SU-DHL-6 (cell line): ENCODE measurements at regions not wholly inside any gene's neighbourhood (a gene's known extent, or its start where the extent isn't known, plus 50 kb on each side); places are given as distances from the start of the nearest gene placed in this dataset.

Experiments
- H2AFZ ChIP-seq: fragments of 200-600 bp; sonication (generic); 2 replicates; pipeline ENCODE4 v1.6.1; 2014; ENCODE audit warnings: low read depth, mild to moderate bottlenecking, moderate library complexity, mixed read lengths, antibody characterized with exemption, low read length; ENCODE audit not compliant: severe bottlenecking
- H3F3A ChIP-seq: fragments of 200-600 bp; shearing (Covaris generic); 2 replicates; pipeline ENCODE4 v1.6.0; 2016; ENCODE audit warnings: antibody characterized with exemption, mild to moderate bottlenecking; ENCODE audit not compliant: insufficient read depth
- H3K27ac ChIP-seq: fragments of 200-600 bp; sonication (generic); 2 replicates; pipeline ENCODE4 v1.5.1; 2016; ENCODE audit warnings: low read depth, mild to moderate bottlenecking, low read length, moderate library complexity, mixed read lengths
- H3K27me3 ChIP-seq: fragments of 200-600 bp; sonication (generic), shearing (Covaris generic); 2 replicates; pipeline ENCODE4 v1.6.0; 2014; ENCODE audit warnings: mild to moderate bottlenecking, low read length
- H3K36me3 ChIP-seq: fragments of 200-600 bp; sonication (generic); 2 replicates; pipeline ENCODE4 v1.6.1; 2014; ENCODE audit warnings: mild to moderate bottlenecking, low read length, mixed read lengths
- H3K4me2 ChIP-seq: fragments of 300-600, 200-600 bp; shearing (Covaris generic), sonication (generic); 2 replicates; pipeline ENCODE4 v1.6.0; 2014; ENCODE audit warnings: low read length, low read depth, mild to moderate bottlenecking; ENCODE audit not compliant: poor library complexity, severe bottlenecking
- H3K4me3 ChIP-seq: fragments of 200-600 bp; sonication (generic); 2 replicates; pipeline ENCODE4 v1.5.1; 2014; ENCODE audit warnings: antibody characterized with exemption, low read length, mild to moderate bottlenecking, mixed read lengths; ENCODE audit not compliant: insufficient read depth, poor library complexity, severe bottlenecking
- H3K79me2 ChIP-seq: fragments of 200-600 bp; sonication (generic); 2 replicates; pipeline ENCODE4 v1.6.1; 2014; ENCODE audit warnings: mild to moderate bottlenecking, low read length, moderate library complexity; ENCODE audit not compliant: insufficient read depth
- H3K9ac ChIP-seq: fragments of 200-600 bp; sonication (generic); 2 replicates; pipeline ENCODE4 v1.7.0; 2014; ENCODE audit warnings: mild to moderate bottlenecking, low read length
- H3K9me2 ChIP-seq: fragments of 200-600 bp; sonication (generic); replicated peaks from 2 replicates; pipeline ENCODE4 v1.6.1; 2014; ENCODE audit warnings: low read length; ENCODE audit not compliant: insufficient read depth
- H3K9me3 ChIP-seq: fragments of 200-600 bp; sonication (generic); 2 replicates; pipeline ENCODE4 v1.6.1; 2014; ENCODE audit warnings: low read length, mixed read lengths; ENCODE audit not compliant: insufficient read depth
- H4K20me1 ChIP-seq: fragments of 200-600 bp; sonication (generic); 2 replicates; pipeline ENCODE4 v1.6.1; 2014; ENCODE audit warnings: low read depth, mild to moderate bottlenecking, antibody characterized with exemption, low read length, moderate library complexity, mixed read lengths
- EZH2phosphoT487 ChIP-seq: fragments of 200-600 bp; sonication (generic), shearing (Covaris generic); conservative IDR thresholded peaks from 2 replicates; pipeline ENCODE4 v1.6.1; 2018; ENCODE audit warnings: mild to moderate bottlenecking, antibody characterized with exemption, low read length, moderate library complexity, mixed read lengths
- TF ChIP-seq, protein P1 (sequence below): fragments of 200-600 bp; sonication (generic); IDR thresholded peaks from one replicate; pipeline ENCODE4 v1.5.1; 2017; ENCODE audit warnings: antibody characterized with exemption, mild to moderate bottlenecking, low read length, moderate library complexity; ENCODE audit not compliant: insufficient read depth, poor library complexity, severe bottlenecking

DNA sequence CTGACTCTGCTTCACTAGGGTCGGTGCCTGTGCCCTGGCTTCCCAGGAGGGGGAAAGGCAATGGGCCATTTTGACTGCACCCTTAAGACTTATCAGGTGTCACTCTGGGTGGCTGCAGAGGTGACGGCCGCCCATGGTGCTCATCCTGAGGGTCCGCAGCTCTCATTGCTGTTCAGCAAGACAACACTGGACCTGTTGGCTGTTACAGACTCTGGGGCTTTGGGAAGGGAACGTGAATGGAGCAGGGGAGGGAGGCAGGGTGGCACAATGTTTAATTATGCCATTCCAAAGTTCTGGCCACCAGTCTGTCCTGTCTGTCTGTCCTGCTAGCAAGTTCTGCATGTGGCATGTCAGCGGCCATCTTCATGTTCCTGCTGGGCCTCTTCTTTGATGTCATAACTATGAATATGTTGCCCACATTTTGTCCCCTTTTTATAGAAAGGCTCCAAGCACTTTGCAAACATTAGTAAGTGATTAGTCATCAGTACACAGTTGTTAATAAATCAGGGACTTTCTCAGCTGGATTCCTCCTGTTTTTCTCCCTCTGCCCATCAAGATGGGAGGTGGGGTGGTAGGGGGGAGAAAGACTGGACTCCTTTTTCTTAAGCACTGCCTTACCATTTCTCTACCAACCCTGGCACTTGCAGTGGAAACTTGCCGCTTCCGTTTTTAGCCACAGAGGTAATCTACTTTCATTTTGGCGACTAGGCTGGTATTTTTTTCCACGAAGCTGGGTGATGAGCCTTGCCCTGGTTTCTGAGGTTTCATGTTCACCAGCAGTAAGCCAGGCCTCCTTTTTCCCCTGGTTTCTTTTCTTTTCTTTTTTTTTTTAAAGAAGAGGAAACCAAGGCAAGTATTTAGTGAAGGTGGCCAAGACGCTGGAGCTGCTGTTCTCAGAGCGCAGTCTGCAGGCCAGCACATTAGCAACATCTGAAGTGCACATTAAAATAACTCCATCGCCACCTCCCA is 88.6 kb upstream of the TRIM2 start:
- Histone ChIP-seq H3K27ac (peak overlapping the region; percentile 71), H4K20me1 (no peaks in the 10 kb centered on the region), H3K4me2 (peak overlapping the region; percentile 60), H3K36me3 (no peaks in the 10 kb centered on the region), H3K9ac (peak overlapping the region; percentile 28; the same call in 1 of the 2 replicates), H3K79me2 (no peaks in the 10 kb centered on the region), H3F3A (0 out of 2 replicates have a peak, but pooled peaks cover 5% of the 10 kb centered on the region), H3K27me3 (no peaks in the 10 kb centered on the region), H2AFZ (peak overlapping the region; percentile 17), H3K9me2 (no peaks in the 10 kb centered on the region), H3K9me3 (no peaks in the 10 kb centered on the region), H3K4me3 (peak overlapping the region; percentile 27)
- TF ChIP-seq EZH2phosphoT487, result no peak
- TF ChIP-seq, protein P1, sequence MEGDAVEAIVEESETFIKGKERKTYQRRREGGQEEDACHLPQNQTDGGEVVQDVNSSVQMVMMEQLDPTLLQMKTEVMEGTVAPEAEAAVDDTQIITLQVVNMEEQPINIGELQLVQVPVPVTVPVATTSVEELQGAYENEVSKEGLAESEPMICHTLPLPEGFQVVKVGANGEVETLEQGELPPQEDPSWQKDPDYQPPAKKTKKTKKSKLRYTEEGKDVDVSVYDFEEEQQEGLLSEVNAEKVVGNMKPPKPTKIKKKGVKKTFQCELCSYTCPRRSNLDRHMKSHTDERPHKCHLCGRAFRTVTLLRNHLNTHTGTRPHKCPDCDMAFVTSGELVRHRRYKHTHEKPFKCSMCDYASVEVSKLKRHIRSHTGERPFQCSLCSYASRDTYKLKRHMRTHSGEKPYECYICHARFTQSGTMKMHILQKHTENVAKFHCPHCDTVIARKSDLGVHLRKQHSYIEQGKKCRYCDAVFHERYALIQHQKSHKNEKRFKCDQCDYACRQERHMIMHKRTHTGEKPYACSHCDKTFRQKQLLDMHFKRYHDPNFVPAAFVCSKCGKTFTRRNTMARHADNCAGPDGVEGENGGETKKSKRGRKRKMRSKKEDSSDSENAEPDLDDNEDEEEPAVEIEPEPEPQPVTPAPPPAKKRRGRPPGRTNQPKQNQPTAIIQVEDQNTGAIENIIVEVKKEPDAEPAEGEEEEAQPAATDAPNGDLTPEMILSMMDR, result no peak

DNA sequence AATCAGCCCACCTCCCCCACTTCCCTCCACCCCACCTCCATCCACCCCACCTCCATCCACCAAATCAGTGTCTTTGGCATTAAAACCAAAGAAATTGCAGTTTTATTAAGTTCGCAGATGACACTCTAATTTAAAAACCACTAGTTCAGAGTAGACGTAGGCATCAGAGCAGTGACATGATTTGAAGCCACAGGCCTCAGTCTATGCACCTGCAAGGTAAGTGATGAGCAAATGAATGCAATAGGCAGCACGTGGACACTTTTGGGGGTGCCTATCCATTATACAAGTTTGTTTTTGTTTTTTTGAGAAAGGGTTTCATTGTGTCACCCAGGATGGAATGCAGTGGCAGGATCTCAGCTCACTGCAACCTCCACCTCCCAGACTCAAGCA is 88.0 kb upstream of the TRIM2 start:
- H3K4me2 ChIP-seq, result peak overlapping the region; percentile 60
- H3K9ac ChIP-seq, result peak overlapping the region; percentile 28; the same call in 1 of the 2 replicates
- H3K27ac ChIP-seq, result peak overlapping the region; percentile 71
- no peaks in the 10 kb centered on the region for H3K36me3 ChIP-seq
- peak overlapping the region; percentile 27 for H3K4me3 ChIP-seq
- no peaks in the 10 kb centered on the region for H3K9me3 ChIP-seq
- no peaks in the 10 kb centered on the region for H4K20me1 ChIP-seq
- no peaks in the 10 kb centered on the region for H3K9me2 ChIP-seq
- 0 out of 2 replicates have a peak, but pooled peaks cover under 1% of the 10 kb centered on the region for H3F3A ChIP-seq
- H3K79me2 ChIP-seq, result no peaks in the 10 kb centered on the region
- peak overlapping the region; percentile 17 for H2AFZ ChIP-seq
- no peaks in the 10 kb centered on the region for H3K27me3 ChIP-seq
- TF ChIP-seq EZH2phosphoT487, result no peak
- TF ChIP-seq, protein P1, result no peak

DNA sequence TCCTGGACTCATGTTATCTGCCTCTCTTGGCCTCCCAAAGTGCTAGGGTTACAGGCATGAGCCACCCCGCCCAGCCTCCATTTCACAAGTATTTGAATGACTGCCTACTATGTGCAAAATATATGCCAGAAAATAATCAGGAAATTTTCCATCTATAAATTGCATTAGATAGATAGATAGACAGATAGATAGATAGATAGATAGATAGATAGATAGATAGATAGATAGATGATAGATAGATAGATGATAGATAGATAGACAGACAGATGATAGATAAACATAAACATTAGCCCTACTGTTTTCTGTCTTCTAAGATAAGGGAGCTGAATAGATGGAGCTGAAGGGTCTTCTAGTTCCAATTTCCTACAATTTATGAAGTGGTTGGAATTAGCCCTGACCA is 87.4 kb upstream of the TRIM2 start:
- Histone ChIP-seq H3K9ac (no peak overlapping the region), H3F3A (no peaks in the 10 kb centered on the region), H3K4me3 (no peak overlapping the region), H3K9me3 (no peaks in the 10 kb centered on the region), H3K27me3 (no peaks in the 10 kb centered on the region), H3K79me2 (no peaks in the 10 kb centered on the region), H3K4me2 (peak overlapping the region; percentile 60), H3K9me2 (no peaks in the 10 kb centered on the region), H4K20me1 (no peaks in the 10 kb centered on the region), H3K36me3 (no peaks in the 10 kb centered on the region), H3K27ac (peak overlapping the region; percentile 71), H2AFZ (no peak overlapping the region)
- TF ChIP-seq EZH2phosphoT487, result no peak
- TF ChIP-seq, protein P1, result no peak
